ENCODE measurements at regions not wholly inside any gene's neighbourhood (a gene's known extent, or its start where the extent isn't known, plus 50 kb on each side); places are given as distances from the start of the nearest gene placed in this dataset.
A peak's percentile ranks its signal among the peaks of the same experiment; 100 is the strongest.
"Not testable (repeated sequence)": the region's sequence is repeated elsewhere in the genome, so short reads cannot be mapped to it uniquely, and the experiment has no call there.

DNA sequence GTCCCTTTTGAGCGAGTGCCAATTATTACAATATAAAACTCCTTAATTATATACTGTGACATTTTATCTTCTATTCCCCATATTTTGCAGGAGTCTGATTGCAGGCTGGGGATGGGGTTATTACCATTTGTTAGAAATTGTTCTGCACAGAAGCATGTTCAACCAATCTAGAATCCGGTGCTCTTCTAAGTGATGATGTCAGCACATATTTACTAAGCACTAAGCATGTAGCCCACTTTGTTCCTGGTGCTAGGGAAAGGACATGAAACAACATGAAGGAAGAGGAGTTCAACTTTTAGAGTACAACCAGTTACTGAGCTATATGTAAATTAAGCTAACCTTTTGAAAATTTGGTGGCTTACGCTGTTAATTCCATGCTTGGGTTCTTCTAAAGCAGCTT lies 52.8 kb upstream of the IL1RAPL2 start:
- no peak for DNase-seq

DNA sequence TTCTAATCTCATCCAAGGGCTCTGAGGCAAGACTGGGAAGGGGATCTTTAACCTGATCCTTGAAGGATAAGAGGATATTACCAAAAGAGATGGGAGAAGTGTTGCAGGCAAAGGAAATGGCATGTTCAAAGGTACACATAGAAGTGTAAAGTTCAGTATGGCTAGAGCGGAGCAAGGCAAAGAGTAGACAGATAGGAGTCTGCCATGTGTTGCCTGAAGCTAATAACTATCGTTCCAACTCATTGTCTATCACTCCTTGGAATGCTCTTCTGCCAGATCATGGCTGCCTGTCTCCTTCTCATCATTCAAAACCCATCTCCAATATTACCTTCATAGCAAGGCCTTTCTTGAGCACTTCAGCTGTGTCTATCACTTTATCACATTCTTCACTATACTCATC lies 55.2 kb upstream of the IL1RAPL2 start:
- no peak for DNase-seq

DNA sequence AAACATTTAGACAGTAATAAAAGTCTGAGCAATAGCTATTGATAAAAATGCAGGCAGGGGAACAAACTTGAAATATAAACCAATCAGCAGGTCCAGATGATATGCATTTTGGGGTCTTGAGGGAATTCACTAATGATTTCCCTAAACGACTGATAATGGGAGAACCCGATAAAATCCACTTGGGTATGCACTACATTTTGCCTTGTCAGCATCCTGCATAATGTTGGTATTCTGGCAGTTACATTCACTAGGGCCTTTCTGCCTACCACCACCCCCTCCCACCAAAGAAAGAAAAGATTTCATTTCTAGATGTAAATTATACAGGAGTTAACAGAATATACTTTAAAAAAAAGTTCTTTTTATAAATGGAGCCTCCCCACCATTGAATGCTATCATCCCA lies 63.5 kb upstream of the IL1RAPL2 start:
- no peak for DNase-seq

DNA sequence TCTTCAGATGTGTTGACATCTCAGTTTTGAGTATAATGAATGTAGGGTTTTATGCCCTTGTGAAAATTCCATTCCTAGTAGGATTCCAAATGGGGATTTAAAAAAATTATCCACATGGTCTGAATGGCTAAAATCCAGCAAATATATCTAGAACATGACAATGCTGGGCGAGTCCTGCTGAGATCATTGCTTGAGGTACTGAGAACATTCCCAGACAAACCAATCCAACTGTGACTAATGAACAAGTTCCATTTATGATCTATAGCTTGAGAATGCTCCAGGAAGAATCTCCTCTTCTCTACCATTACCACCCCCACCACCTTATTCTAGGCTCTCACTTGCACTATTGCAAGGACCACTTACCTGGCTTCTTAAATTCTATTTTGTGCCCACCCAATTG lies 77.2 kb upstream of the IL1RAPL2 start:
- DNase-seq = no peak

DNA sequence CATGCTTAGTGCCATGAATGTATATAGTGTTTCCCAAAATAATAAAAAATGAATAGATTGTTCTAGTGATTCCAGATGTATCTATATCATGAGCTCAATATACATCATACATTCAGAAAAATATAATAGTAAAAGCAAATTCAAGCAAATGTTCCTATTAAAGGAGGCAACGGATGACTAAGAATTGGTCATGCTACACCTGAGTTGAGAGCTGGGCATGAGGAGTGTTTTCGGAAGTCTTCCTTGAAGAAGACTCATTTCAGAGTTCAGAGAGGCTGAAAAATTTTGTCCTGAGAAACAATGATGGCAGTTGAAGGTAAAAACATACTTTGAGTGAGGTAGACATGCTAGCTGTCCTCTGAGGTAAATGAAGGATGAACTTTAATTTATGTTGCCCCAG lies 79.3 kb upstream of the IL1RAPL2 start:
- DNase-seq = no peak

DNA sequence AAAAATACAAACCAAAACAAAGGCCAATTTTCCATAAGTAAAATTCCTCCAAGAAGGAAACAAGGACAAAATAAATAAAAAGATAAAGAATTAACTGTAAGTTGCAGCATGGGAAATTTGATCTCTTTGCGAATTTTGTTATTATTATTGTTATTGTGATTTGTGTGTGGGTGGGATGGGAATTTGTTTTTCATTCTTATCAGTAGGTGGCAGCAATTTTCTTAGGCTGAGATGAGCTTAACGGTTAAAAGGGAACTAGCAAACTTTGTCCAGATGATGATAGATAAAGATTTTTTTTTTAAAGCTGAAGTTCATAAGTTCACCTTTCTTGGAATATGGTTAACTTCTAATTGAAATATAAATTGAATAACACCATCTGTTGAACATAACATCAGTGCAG lies 83.2 kb upstream of the IL1RAPL2 start:
- DNase-seq = peak; percentile 4

DNA sequence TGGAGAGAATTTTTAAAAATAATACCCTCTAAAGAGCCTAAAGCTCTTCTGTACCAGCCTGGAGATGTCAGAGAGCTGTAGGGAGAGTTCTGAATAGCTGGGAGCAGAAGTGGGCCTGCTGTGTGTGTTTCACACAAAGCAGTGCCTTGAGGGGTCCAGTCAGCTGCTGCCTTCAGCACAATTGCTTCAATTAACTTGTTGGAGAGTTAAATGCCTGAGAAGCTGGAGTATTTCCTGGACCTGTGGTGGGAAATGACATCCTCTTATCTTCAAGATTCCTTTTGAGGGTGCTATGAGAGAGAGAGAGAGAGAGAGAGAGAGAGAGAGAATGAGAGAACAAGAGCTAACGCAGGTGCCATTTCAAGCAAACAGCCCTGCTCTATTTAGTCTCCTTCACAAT lies 96.2 kb upstream of the IL1RAPL2 start:
- no peak for DNase-seq

DNA sequence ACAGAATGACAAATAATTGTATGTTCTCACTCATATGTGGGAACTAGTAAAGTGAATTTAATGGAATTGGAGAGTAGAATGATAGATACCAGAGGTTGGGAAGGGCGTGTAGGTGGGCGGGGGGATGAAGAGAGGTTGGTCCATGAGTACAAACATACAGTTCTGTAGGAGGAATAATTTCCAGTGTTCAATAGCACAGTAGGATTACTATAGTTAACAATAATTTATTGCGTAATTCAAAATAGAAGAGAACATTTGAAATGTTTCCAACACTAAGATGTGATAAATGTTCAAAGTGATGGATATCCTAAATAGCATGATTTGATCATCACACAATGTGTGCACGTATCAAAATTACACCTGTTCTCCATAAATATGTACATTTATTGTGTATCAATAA lies 106.2 kb upstream of the IL1RAPL2 start:
- DNase-seq = no peak

DNA sequence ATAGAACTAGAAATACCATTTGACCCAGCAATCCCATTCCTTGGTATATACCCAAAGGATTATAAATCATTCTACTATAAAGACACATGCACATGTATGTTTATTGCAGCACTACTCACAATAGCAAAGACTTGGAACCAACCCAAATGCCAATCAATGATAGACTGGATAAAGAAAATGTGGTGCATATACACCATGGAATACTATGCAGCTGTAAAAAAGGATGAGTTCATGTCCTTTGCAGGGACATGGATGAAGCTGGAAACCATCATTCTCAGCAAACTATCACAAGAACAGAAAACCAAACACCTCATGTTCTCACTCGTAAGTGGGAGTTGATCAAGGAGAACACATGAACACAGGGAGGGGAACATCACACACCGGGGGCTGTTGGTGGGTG lies 108.9 kb upstream of the IL1RAPL2 start:
- not testable (repeated sequence) for DNase-seq

DNA sequence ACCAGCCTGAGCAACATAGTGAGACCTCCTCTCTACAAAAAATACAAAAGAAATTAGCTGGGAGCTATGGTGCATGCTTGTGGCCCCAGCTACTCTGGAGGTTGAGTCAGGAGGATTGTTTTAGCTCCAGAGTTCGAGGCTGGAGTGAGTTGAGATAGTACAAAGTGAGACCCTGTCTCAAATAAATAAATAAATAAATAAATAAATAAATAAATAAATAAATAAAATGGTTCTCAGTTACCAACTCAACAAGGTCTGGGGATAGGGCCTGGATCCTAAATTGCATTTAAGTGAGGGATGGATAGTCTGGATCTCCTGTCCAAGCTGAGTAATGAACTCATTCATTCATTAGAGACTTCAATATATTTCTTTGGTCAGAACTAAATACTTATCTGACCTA lies 115.7 kb upstream of the IL1RAPL2 start:
- DNase-seq = no peak

DNA sequence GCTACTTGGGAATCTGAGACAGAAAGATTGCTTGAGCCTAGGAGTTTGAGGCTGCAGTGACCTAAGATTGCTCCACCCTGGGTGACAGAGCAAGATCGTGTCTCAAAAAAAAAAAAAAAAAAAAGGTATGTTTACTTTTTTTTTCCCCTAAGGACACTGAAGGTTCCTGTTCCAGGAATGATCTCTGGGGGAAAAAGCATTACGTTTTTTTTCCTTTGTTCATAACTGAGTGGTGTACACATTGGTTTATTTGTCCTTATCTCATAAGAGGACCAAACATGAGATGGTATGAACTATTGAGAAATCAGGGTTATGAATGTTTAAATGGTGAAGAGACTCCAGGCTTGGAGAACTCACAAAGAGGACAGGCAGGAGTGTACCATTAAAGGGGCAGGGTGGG lies 120.4 kb upstream of the IL1RAPL2 start:
- no peak for DNase-seq

DNA sequence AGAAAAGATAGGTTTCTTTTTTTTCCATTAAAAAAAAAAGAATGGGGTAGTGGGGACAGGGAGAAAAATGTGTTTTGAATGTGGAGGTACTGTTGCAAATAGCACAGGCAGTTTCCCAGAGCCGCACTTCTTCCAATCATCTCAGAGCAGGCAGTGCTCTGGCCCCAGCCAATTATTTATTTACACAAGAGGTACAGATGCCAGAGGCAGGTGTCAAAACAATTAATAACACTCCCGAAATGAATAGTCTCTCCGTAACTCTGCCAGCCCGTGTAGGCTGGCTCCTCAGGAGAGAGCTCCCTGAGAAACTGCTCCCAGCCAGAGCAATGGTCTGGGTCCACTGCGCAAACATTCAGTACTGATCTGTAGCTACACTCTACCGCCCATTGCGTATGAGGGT lies 130.8 kb upstream of the IL1RAPL2 start:
- DNase-seq = no peak

DNA sequence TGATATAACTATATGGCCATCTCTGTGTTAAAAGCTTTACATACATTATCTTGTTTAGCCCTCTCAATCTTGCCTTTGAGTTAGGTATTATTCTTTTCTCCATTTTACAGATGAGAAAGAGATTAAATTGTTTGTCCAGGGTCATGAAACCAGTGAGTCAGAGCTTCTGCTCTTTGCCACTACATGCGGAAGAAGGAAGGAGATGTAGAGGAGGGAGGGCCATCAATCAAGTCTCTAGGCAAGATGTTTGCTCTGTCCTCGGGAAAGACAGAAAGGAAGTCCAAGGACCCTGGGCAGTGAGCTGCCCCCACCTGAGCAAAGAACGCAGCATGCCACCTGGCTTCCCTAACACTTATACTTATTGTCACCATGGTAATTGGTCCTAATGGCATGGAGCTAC lies 133.7 kb upstream of the IL1RAPL2 start:
- DNase-seq = no peak

DNA sequence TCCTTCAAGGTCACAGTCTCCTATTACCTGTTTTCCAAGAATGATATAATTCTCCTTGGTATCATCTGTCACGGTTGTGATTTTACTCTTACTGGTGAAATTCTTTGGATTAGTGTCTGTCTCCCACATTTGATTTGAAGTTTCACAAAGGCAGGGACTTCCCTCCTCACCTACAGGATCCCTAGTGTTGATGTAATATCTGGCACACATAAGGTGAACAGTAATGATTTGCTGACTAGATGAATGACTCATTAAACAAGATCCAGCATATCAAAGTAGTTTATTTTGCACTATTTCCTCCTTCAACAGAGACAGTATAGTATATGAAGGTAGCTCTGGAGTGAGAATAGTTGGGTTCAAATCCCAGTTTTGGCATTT lies 135.3 kb upstream of the IL1RAPL2 start:
- DNase-seq = no peak

DNA sequence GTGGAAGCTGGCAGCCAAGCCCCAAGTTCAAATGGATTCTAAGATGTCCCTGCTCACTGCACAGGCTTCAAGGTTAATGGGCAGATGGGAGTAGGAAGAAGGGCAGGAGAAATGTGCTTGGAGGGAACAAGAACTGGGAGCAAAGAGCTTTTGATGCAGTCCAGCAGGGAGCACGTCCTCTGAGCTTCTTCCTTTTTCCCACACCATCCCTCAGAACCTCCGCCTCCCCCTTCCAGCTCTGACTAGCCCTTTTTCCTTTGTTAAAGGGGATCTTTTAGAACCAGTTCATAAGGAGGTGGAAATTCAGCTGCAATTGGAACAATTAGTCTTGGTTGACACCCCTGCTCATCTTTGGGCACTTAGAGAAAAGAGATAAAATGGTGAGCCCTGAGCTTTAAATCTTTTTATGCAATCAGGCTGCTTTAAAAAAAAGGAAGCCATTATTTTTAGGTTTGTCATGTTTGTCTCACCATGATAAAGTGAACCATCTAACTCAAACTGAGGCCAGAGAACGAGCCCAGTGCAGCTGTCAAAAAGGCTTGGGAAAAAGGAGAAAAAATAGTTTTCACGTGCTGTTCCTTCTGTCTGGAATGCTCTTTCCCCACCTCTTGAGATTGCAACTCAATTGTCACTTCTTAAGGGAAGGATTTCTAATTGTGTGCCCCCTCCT lies 135.8 kb upstream of the IL1RAPL2 start:
- DNase-seq = no peak

DNA sequence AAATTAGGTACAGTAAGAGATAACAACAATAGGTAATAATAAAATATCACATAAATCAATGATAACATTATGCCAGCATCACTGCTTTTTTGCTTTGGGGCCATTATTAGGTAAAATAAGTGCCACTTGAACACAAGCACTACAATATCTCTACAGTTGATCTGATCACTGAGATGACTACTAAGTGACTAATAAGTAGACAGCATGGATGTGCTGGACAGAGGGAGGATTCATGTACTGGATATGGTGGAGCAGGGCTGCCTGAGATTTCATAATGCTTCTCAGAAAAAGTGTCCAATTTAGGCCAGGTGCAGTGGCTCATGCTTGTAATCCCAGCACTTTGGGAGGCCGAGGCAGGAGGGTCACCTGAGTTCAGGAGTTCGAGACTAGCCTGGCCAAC lies 137.8 kb upstream of the IL1RAPL2 start:
- DNase-seq = no peak

DNA sequence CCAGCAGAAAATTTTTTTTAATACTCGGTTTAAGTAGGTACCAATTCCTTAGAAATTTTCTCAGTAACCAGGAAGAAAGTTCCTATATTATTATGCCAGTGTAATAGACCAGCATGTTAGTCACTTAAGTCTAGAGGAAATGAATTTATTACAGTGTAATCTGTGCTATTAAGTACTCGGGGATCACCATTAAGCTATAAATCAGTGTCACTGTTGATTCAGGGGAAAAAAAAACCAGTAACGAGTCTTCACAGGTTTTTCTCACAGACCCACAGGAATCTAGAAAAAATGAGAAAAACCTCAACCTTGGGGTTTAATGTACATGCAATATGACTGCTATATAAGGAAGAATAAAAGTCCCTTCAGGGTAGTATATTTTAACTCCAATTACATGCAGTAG lies 138.3 kb upstream of the IL1RAPL2 start:
- DNase-seq = no peak

DNA sequence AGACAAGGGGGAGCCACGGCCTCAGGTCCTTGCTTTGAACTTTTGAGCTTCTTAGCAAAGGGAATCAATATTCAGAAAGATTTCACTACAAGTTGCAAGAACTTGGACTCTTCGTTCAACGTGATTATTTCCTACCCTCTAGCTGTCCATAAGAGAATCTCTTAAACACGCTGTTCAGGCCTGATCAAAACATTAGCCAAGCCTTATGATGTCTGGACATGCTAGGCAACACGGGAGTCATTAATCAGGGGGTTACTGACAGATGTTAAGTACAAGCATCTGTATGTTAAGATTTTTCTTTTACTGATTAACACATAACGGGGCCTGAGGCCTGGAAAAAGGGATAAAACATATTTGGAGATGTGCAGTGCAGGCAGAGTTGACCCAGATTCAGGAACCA lies 138.9 kb upstream of the IL1RAPL2 start:
- no peak for DNase-seq

DNA sequence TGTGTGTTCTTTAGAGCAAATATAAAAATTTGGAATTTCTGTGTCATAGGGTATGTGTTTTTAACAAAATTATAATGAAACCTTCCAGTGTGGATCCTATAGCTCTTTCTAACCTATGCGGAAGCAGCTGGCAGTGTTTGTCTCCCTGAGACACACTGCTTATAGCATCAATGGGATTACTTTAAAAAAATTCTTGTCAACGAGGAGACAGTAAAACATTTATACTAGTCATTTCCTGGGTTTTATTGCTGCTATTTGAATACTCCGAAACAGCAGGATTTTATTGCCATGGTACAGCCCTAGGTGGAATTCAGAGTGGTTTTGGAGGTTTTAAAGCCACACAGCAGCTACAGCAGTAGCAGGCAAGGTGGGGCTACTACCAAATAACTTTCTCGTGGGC lies 145.1 kb upstream of the IL1RAPL2 start:
- DNase-seq = no peak

DNA sequence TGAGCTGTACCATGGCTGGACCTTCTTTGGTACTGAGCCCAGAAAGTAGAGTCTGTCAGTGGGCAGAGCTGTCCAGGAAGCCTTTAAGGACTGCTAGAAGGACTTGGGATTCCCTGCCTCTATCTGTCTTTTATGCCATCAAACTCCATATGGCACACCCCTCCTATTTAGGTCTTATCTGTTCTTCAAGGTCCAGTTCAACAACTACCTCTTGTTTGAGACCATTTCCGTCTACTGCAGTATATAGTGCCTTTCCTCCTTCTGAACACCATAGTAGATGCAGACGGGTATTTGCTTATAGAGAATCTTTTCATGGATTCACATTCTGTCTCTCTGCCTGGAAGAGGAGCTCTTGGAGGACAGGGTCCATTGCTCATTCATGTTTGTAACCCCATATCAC lies 146.1 kb upstream of the IL1RAPL2 start:
- no peak for DNase-seq

DNA sequence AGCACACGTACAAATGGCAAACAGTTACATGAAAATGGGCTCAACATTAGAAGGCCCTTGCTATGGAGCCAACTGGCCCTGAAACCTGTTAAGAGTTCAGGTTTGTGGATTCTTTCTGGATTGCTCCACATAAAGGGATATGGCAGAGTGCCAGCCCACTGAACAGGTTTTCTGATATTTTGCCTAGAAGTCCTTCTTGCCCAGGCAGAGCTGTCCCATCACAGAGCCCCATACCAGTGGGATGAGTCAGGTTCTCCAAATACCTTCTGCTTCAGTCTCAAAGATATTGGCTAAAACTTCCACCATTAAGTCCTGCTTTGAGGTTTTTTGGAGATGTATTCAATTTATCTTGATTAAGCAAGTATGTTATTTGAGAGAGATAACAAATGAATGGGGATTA lies 146.8 kb upstream of the IL1RAPL2 start:
- DNase-seq = no peak

DNA sequence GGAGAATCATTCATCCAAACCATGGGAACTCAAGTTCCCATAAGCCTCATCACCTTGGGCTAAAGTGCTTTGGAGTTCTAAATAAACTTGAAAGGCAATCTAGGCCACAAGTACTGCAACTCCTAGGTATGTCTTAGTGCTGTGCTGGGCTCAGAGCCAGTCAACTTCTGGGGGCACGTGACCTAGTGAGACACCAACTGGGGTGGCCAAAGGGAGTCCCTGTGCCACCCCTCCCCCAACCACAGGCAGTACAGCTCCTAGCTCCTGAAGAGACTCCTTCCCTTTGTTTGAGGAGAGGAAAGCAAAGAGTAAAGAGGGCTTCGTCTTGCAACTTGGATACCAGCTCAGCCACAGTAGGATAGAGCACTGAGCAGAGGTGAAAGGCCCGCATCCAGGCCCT lies 154.2 kb upstream of the IL1RAPL2 start:
- no peak for DNase-seq

DNA sequence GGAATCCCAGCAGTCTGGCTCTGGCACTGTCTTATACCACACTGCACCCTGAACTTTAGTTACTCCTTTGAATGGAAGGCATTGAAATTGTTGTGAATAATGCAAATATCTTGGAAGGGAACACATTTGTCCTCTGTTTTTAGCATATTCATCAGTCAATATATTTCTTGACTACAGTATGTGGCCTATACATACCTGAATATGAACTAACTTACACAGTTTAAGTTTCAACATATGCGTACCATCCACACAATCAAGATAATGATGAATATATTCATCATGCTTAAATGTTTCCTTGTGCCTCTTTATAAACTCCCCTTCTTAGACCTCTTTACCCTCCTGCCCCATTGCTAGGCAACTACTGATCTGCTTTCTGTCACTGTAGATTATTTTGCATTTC lies 145.7 kb upstream of the ESX1 start:
- DNase-seq = no peak

DNA sequence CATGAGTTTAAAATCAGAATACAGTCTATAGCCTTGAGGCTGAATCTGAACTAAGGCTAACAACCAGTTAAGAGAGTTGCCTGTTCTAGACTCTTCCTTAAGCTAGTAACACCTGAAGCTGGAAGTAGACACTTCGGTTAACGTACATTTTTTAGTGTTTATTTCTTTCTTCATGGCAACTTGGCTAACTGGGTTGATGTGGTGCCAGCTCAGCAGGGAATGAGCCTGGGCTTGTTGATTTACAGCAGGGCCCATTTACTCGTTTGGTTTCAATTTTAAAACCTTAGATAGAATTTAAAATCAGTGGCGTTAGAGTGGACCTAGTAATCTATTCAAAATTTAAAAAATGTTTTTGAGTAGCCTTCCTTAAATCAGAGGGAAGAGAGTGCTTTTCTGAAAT lies 137.6 kb upstream of the ESX1 start:
- DNase-seq = no peak

DNA sequence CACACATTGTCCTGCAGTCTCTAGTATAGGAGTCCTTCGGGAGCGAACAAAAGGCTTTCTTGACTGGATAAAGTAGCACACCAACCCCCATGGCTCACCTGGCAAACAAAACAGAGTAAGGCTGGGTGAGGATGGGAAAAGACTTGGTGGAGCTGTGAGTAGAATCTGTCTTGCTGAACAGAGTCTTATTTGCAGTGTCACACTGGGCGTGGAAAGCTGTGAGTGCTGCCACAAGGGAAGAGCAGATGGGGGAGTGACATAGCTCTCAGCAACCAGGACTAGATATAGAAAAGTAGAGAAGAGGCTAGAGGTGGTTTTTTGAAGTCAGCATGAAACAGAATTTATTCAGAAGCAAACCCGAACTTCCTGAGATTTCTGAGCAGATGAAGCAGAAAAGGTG lies 137.2 kb upstream of the ESX1 start:
- DNase-seq = no peak

DNA sequence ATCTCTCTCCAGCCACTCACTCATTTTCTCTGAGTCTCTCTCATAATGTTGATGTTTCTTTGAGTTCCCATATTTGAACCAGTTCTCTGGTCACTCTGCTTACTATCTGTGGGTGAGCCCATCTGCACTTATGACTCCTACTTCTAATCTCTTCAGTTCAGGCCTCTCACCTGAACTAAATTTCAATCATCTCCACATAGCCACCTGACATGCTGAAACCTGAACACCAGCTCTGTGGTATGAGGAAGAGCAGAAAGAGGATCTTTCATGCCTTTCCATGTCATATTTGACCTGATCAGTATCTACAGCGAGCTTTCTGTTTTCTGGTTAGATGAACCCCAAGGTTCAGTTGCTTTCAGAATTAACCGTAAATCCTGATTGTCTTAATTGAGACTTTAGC lies 122.2 kb upstream of the ESX1 start:
- DNase-seq = no peak
